Epithelial cell of prostate (primary cell): ENCODE measurements at regions not wholly inside any gene's neighbourhood (a gene's known extent, or its start where the extent isn't known, plus 50 kb on each side); places are given as distances from the start of the nearest gene placed in this dataset.
A peak's percentile ranks its signal among the peaks of the same experiment; 100 is the strongest.
"Not testable (repeated sequence)": the region's sequence is repeated elsewhere in the genome, so short reads cannot be mapped to it uniquely, and the experiment has no call there.

Experiments
- DNase-seq: peaks from one replicate; pipeline ENCODE4 v3.0.0-alpha.2; 2011; ENCODE audit warnings: low read depth, low spot score
- H3K27ac ChIP-seq: fragments of 450-650 bp; 2 replicates; pipeline ENCODE4 v1.5.1; 2017; ENCODE audit warnings: mild to moderate bottlenecking

DNA sequence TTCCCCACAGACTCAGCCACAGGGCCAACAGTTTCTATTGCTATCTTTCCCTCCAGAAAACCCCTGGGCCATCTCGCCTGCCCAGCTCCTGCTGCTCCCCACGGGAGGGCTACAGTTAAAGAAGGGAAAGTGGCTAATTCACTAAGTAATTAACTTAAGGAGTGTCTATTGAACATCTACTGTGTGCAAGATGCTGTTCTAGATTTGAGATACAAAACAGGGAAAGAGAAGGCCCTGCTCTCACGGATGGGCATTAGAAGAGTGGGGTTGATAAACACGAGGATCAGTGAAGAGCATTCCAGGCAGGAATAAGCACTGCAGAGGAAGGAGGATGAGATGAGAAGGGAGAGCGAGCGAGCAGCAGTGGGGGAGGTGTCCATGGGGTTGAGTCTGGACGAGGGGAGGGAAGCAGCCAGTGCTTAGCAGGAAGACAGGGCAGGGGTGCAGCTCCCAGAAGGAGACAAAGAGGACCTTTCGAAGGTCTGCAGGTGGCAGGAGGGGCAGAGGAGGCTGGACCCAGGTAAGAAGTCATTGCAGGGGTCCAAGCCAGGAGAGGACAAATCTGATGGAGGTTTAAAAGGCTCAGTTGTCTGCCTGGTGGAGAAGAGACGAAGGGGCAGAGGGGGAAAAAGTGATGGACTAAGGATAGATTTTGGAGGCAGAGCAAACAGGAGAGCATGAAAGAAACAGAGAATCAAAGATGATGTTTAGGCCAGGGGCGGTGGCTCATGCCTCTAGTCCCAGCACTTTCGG, 64.7 kb downstream of the KLF15 start:
- DNase-seq, result no peak
- H3K27ac ChIP-seq, result no peak overlapping the region

DNA sequence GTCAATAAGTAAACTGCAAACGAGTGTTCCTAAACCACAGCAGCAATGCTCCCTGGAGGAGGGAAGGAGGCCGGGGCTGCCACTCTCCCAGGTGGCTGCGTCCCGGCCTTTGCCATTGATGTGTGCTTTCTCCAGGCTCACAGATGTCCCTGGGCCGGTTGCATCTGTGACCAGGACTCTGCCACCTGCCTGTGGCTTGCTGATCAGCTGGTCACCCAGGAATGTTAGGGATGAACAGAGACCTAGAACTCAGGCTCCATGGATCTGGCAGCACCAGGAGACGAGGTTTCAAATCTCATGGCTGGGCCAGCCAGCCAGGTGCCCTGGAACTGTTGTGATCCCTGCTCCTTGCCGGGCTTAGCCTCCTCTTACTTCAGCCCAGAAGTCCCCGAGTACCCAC, 65.7 kb downstream of the KLF15 start:
- no peak overlapping the region for H3K27ac ChIP-seq
- no peak for DNase-seq

DNA sequence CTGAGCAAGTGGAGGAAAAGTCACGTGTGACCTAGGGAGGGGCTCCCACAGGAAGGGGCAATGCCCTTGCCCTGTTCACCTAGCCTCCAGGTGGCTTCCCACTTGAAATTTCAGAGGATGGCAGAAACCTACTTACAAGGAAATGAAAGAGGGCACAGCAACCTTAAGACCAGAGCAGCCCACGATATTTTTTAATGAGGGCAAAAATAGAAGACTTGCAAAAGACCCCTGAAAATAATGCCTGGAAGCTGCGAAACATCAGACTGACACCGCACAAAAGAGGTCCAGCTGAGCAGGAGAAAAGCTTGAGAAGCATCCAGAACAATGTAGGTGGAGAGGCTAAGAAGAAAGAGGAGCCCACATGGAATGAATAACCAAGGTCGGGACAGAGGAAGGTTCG, 66.1 kb downstream of the KLF15 start:
- H3K27ac ChIP-seq, result no peak overlapping the region
- no peak for DNase-seq

DNA sequence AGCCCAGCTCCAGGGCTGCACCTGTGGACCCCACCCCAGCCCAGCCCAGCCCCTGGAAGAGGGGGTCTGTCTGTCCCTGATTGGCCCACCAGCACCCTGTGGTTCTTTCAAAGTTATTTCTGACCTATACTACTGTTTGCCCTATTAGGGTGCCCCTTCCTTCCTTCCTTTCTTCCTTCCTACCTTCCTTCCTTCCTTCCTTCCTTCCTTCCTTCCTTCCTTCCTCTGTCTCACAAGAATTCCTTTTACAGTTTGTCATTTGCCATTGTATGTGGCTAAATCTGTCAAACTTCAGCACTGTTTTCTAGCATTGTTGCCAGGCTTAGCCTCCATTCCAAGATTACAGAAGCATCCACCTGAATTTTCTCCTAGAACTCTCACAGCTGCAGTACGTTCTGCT, 66.9 kb downstream of the KLF15 start:
- no peak for DNase-seq
- H3K27ac ChIP-seq, result no peak overlapping the region

DNA sequence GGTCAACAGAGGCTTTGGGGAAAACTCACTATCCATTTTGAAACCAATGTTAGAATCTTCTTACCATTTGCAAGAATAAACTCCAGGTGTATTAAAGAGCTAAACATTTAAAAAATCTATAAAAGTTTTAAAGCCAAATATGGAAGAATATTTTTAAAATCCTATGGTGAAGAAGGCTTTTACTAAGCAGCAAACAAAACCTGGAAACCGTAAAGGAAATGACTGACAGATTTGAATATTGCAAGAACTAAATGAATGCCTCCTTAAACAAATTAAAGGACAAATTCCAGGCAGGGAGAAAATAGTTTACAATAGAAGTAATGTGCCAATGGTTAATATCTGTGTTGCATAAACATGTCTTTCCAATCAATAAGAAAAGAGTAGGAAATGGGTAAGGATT, 68.1 kb downstream of the KLF15 start:
- DNase-seq, result no peak
- H3K27ac ChIP-seq, result no peak overlapping the region

DNA sequence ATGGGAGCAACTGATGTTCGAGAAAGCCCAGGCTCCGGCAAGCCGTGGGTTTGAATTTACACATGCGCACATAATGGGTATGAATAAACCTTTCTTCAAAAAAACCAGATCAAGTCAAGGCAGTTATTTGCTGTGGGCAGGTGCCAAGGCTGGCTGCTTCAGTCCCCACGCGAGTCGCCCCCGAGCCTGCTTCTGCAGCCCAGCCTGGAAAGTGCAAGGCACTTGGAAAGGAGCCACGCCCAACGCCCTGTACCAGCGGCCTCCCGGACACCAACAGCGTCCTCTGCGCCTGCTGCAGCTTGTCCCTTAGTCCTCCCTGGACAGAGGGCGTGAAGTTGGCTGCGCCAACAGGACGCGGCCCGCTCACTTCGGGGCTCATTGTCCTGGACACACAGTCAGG, 68.9 kb downstream of the KLF15 start:
- peak overlapping the region; percentile 60 for H3K27ac ChIP-seq
- no peak for DNase-seq

DNA sequence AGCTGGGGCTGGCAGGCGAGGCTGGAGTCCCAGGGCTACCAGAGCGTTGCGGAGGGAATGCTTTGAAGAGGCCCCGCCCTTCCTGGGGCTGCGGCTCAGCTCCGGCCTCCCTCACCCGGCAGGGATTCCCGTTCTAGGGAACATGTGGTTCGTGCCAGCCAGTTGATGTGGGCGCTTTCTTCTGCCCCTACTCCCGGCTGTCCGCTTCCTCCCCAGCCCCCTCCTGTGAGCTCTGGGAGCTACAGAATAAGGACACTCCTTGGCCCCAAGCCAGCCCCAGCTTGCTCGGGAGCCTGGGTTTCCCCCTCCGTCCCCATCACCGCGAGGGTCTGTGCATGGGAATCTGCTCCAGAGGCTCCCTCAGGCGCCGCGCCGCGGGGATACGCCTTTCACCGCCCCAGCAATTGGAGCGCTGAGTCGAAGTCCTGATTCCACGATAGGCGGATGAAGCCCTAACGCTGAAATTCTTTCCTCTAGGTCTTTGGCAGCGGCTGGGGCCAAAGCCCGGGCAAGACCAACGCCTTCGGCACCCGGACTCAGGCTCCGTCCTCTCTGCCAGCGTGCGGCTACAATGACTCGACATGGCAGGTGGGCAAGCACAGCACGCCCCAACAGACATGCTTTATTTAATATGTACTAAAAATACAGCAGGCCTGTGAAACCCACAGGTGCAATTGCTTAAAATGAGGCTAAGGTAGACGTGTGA, 69.5 kb downstream of the KLF15 start:
- H3K27ac ChIP-seq, result peak overlapping the region; percentile 60
- DNase-seq, result no peak

DNA sequence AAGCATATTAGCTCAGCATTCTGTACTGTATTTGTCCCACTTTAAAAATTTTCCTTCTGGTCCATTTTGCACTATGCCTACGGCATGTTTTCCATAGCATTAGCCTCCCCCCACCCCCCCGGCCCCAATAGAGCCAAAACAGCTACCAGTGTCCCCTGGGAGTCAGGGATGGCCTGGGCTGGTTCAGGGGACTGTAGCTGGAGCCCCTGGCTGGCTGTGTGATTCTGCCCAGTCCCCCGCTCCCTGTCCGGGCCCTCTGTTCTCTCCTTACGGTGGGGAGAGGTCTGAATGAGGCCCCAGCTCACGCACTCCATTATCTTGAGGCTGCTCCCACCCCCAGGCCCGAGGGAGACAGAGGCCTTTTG, 70.1 kb downstream of the KLF15 start:
- DNase-seq, result no peak
- H3K27ac ChIP-seq, result peak overlapping the region; percentile 60

DNA sequence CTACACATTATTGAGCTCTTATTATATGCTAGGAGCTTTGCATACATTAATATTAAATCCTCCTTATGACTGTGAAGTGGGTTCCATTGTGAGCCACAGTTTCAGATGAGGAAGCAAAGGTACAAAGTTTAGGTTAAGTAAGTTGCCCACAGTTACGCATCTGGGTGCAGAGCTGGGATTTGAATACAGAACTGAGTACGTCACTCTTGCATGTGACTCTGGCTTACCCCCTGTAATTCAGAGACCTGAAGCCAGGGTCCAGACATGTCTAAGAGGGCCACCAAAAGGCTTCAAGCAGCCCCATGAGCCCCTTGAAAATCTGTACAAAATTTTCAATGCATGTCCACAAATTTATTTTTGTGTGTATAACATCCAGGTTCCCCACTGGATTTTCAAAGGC, 71.8 kb downstream of the KLF15 start:
- no peak for DNase-seq
- H3K27ac ChIP-seq, result peak overlapping the region; percentile 82

DNA sequence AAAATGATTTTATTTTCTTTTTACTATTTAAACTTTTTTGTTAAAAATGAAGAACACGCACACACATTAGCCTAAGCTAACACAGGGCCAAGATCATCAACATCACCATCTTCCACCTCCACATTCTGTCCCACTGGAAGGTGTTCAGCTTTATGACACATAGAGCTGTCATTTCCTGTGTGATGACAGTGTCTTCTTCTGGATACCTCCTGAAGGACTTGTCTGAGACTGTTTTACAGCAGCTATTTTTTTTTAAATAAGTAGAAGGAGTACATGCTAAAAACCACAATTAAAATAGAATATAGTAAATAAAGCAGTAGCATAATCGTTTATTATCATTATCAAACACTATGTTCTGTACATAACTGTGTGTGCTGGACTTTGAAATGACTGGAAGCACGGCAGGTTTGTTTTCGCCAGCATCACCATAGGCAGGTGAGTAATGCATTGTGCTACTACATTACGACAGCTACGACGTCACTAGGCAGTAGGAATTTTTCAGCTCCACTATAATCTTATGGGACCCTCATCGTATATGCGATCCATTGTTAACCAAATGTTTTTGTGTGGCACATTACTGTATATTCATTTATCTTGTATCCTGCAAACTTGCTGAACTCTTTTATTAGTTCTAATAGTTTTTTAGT, 72.8 kb downstream of the KLF15 start:
- H3K27ac ChIP-seq, result peak overlapping the region; percentile 82
- DNase-seq, result peak; percentile 74

DNA sequence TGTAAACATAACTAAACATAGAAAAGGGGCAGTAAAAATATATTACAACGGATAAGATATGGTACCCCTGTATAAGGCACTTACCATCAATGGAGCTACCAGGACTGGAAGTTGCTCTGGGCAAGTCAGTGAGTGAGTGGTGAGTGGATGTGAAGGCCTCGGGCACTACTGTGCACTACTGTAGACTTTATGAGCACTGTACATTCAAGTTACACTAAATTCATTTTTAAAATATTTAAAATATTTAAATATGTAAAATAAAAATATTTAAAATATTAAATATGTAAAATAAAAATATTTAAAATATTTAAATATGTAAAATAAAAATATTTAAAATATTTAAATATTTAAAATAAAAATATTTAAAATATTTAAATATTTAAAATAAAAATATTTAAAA, 73.6 kb downstream of the KLF15 start:
- peak overlapping the region; percentile 82 for H3K27ac ChIP-seq
- not testable (repeated sequence) for DNase-seq

DNA sequence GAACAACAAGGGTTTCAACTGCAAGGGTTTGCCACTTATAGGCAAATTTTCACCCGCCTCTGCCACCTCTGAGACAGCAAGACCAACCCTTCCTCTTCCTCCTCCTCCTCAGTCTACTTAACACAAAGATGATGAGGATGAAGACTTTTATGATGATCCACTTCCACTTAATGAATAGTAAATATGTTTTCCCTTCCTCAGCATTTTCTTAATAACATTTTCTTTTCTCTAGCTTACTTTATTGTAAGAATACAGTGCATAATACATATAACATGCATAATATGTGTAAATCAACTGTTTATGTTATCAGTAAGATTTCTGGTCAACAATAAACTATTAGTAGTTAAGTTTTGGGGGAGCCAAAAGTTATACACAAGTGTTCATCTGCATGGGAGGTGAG, 77.4 kb downstream of the KLF15 start:
- DNase-seq, result no peak
- H3K27ac ChIP-seq, result no peak overlapping the region

DNA sequence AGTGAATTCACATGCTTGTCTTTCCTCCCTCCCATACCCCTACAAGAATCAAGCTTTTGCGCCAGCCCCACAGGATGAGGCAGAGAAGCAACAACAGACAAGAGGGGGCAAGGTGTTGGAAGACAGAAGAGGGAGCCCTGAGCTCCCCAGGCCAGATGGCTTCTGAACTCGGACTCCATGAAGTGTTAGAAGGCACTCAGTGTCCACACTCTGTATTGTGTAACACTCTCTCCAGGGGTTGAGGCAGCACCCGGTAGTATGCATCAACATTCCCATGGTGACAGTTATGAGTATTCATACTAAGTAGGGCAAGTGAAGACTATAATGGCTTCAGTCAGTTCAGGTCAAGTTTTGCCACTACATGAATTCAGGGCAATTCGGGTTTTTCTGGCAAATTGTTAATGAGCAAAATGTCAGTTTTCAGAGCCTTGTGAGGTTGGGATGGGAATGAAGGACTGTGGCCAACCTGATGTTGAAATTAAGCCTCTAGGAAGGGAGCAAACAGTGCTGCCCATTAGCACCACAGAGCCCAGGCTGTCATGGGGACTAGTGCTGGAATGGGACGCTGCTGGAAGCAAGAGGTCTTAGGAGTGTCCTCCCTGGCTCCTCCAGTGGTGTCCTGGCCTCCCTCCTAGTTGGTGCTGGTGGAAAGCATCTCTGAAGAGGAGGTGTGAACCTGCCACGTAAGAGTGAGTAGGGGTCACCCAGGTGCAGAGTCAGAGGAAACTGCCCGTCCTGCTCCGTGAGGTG, 79.4 kb downstream of the KLF15 start:
- no peak for DNase-seq
- no peak overlapping the region for H3K27ac ChIP-seq

DNA sequence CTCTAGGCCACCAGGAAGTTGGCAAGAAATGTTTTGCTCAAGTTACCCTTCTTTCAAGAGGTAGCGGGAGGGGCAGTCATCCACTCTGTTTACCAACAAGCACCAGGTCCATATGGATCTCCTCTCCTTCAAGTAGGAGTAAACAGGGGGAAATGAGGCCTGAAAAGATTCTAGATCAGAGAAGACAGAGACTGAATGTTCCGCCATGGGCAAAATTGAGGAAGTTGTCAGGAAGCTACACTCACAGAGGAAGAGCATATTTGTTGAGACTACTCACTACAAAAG, 81.6 kb downstream of the KLF15 start:
- DNase-seq, result no peak
- no peak overlapping the region for H3K27ac ChIP-seq

DNA sequence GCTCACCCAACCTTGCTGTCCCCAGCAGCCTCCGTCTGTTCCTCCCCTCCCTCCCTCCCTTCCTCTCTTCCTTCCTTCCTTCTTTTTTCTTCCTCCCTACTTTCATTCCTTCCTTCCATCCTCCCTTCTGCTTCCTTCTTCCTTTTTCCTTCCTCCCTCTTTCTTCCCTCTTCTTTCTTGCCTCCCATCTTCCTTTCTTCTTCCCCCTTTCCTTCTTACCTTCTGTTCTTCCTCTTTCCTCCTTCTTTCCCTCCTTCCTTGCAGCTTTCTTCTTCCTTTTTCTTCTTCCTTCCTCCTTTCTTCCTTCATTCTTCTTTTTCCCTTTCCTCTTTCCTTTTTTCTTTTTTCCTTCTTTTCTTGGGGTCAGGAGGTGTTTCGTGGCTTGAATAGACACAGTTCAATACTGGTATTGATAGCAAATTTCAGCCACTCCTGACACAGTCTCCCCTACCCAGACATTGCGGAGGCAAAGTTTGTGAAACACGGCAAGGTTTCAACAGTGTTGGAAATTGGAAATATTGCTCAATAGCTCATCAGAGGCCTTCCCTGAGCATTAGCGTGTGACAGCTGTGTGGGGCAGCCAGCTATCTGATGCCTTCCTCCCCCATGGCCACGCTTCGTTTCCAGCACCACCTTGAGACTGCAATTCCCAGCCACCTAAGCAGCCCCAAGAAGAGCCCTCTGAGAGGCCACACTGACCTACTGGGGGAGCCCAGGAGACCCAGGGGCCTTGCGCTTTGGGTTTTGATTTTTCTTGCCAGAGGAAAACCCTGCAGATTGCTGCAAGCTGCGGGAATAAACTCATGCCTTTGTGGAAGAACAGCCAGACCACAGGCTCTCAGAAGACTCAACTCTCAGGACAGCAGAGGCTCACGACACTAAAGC, 82.2 kb downstream of the KLF15 start:
- no peak overlapping the region for H3K27ac ChIP-seq
- DNase-seq, result no peak

DNA sequence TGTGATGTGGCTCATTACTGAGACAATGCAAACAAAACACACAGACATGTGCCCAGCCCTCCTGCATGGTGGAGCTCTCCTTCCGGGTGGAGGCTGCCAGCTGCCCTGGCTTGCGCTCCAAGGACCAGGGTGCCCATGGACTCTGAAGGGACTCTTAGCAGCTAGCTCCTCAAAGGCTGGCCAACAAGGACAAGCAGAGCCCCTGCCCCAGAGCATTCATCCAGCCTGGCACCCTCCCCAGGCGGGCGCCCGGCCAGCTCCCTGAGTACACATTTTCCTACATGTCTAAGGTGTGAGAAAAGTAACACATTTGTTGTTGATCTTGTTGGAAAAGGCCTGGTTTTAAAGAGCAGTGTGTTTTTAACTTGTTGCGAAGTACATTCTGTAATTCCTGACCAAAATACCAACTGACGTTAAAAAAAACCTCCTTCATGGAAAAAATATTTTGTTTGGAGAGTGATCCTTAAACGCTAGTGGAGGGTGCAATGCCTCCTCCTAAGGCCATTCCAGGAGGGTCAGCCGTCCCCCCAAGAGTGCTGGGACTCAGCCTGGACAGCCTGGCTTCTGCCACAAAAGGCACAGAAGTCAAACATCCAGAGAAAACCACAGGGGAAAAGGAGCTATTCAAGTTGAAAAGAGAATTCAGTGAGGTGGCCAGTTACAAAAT, 86.9 kb downstream of the KLF15 start:
- no peak for DNase-seq
- H3K27ac ChIP-seq, result peak overlapping the region; percentile 41

DNA sequence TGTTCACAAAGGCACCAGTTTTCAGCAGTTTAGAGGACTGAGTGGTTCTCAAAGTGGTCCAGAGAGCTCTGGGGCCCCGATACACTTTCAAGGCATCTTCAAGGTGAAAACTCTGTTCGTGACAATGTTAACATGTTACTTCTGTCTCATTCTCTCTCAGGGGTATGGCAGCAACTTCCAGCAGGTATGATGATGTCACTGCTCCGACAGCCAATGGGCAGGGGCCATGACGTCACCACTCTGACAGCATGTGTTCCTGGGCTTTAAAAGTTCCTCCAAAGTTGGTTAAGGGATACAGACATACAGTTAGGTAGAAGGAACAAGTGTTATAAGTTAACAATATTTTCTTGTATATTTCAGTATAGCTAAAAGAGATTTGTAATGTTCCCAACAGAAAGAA, 87.9 kb downstream of the KLF15 start:
- no peak overlapping the region for H3K27ac ChIP-seq
- no peak for DNase-seq

DNA sequence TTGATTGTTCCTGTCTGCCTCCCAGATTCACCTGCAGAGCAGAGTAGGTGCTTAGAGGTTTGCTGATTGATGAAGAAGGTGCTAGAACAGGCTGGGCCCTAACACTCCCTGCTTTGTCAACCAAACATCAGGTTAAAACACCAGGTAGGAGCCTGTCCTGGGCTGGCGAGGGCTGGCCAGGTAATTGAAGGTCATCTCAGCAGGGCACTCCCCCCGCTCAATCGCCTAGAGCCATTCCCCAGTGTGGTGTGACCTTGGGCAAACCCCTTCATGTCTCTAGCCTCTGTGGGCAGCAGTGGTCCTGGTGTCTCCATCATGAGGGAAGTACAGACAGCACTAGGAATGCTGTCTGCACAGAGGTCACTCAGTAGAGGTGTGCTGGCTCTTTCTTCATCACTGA, 88.3 kb downstream of the KLF15 start:
- H3K27ac ChIP-seq, result no peak overlapping the region
- DNase-seq, result no peak

DNA sequence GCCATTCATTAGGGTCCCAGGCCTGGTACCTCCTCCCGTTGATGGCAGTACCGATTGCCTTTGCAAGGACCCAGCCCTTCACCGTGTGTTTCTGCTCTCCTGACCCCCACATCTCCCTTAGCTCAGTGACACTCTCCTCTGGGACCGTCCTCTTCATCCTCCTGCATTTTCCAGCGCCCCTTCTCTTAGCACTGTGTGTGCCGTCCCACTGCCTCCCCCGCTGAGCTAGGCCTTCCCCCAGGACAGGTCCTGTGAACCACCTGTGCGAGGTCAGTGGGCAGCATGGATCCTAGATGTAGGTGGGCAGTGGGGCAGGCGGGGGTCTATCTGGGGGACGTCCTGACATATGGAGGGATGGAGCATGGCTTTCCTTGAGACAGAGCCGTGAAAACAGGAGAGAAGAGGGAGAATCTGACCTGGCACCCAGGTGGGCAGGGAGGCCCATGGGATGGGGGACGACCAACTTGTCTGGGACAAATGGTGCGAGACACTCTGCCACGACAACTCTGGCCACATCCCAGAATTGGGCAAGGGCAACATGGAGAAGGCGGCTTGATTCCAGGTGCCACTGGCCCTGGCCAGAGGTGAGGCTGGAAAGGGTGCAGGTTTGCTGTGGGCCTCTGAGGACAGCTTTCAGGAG, 87.7 kb upstream of the ALDH1L1 start:
- no peak for DNase-seq
- peak overlapping the region; percentile 66 for H3K27ac ChIP-seq
